ENCODE measurements at regions not wholly inside any gene's neighbourhood (a gene's known extent, or its start where the extent isn't known, plus 50 kb on each side); places are given as distances from the start of the nearest gene placed in this dataset.

DNA sequence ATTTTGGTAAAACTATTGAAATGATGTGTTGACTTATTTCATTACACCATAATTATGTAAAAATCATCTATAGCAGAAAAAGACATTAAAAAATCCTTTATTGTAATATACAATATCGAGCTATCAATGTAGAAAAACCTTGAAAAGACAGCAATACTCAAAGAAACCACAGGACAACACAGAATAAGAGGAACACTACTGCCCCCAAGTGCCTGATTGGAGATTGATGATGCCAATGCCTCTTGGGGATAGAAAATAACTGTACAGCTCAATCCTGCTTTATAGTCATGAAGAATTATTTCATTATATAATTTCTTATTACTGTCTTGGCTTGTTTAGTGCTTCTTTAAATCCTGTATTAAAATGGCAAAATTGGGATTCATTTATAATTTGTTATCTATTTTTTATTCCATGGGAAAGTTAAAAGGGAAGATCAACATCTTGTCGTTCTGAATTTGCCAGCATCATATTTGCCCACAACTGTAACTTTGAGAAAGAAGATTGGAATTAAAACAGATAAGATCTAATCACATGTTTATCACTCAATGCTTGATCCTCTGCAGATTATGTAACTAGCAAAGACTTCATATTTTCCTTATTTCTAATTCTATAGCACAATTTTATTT is 337.5 kb downstream of the CDH9 start:
- H3K27me3 ChIP-seq (ENCODE audit: control insufficient read depth, insufficient read depth, low read length) = no peaks in the 10 kb centered on the region
- Mint-ChIP-seq H3K4me3 (no peak overlapping the region), H3K9me3 (peaks cover 6% of the 10 kb centered on the region in 2 donors), H3K4me1 (no peaks in the 10 kb centered on the region), H3K27me3 (ENCODE audit: low read depth in 2 of 2) (no peaks in the 10 kb centered on the region), H3K36me3 (peaks cover 8% of the 10 kb centered on the region), H3K27ac (no peak overlapping the region)
- ATAC-seq (no peak), DNase-seq (no peak)
- no CpG with 5 or more reads among the region's 2 CpGs for WGBS (ENCODE audit: insufficient coverage)
- no peak overlapping the region for H3K4me3 ChIP-seq (ENCODE audit: low read length)
- intact Hi-C loops (cut with micrococcal nuclease) = no loop called here
- no peaks in the 10 kb centered on the region for H3K4me1 ChIP-seq (ENCODE audit: control insufficient read depth, insufficient read depth, low read length)
- no peaks in the 10 kb centered on the region for H3K36me3 ChIP-seq (ENCODE audit: control insufficient read depth, insufficient read depth, low read length)
- no peak overlapping the region for H3K27ac ChIP-seq (ENCODE audit: low read length)
- no peaks in the 10 kb centered on the region for H3K9me3 ChIP-seq (ENCODE audit: control insufficient read depth, insufficient read depth, low read length)
- TF ChIP-seq, protein P1, sequence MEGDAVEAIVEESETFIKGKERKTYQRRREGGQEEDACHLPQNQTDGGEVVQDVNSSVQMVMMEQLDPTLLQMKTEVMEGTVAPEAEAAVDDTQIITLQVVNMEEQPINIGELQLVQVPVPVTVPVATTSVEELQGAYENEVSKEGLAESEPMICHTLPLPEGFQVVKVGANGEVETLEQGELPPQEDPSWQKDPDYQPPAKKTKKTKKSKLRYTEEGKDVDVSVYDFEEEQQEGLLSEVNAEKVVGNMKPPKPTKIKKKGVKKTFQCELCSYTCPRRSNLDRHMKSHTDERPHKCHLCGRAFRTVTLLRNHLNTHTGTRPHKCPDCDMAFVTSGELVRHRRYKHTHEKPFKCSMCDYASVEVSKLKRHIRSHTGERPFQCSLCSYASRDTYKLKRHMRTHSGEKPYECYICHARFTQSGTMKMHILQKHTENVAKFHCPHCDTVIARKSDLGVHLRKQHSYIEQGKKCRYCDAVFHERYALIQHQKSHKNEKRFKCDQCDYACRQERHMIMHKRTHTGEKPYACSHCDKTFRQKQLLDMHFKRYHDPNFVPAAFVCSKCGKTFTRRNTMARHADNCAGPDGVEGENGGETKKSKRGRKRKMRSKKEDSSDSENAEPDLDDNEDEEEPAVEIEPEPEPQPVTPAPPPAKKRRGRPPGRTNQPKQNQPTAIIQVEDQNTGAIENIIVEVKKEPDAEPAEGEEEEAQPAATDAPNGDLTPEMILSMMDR (IDR thresholded peaks at IDR 0.05) = no peak

DNA sequence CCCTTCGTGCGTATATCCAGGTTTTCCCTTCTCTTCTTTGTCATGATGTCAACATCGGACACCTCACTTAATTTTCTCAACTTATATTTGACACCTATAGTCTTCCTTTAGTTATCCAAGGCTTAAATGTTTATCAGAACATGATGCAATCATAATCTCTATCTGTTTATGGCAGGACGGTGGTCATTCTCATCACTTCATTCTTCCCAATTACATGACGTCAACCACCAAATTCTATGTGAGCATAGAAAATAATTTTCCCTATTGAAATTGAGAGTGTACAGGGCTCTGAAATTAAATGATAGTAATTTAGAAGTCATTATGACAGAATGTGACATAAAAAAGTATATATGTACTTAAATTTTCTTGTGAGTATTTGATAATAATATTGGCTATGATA is 345.4 kb downstream of the CDH9 start:
- H3K9me3 Mint-ChIP-seq = peaks cover 8 to 12% of the 10 kb centered on the region in 2 donors
- no peak for DNase-seq
- Histone ChIP-seq H3K4me1 (ENCODE audit: control insufficient read depth, insufficient read depth, low read length) (no peaks in the 10 kb centered on the region), H3K9me3 (ENCODE audit: control insufficient read depth, insufficient read depth, low read length) (no peaks in the 10 kb centered on the region), H3K27me3 (ENCODE audit: control insufficient read depth, insufficient read depth, low read length) (no peaks in the 10 kb centered on the region), H3K36me3 (ENCODE audit: control insufficient read depth, insufficient read depth, low read length) (no peaks in the 10 kb centered on the region), H3K27ac (ENCODE audit: low read length) (no peak overlapping the region), H3K4me3 (ENCODE audit: low read length) (no peak overlapping the region)
- peaks cover 3% of the 10 kb centered on the region for H3K36me3 Mint-ChIP-seq
- H3K27me3 Mint-ChIP-seq (ENCODE audit: low read depth in 2 of 2) = no peaks in the 10 kb centered on the region
- H3K4me3 Mint-ChIP-seq = no peak overlapping the region
- WGBS (ENCODE audit: insufficient coverage) = 87% methylated on average over 4 of the region's 5 CpGs
- intact Hi-C loops (cut with micrococcal nuclease) = no loop called here
- ATAC-seq = no peak
- H3K4me1 Mint-ChIP-seq = no peaks in the 10 kb centered on the region
- H3K27ac Mint-ChIP-seq = no peak overlapping the region
- TF ChIP-seq, protein P1 (IDR thresholded peaks at IDR 0.05) = no peak

DNA sequence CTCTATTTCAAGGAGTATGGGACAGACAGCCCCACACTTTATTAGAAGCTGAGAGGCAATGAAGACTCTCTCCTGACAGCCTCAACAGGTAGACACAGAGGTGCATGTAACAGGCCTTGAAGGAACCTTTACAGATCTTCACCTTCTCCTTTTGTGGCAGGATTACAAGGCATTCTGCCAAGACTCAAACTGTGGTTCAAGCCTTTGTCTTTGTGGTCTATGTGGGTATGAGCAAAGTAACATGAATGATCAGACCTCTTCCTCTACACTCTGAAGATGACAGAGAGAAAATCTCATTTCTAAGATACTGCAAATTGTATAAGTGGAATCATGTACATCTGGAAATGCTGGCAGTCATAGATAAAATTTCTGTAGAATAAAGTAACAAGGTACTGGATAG is 346.9 kb downstream of the CDH9 start:
- Mint-ChIP-seq H3K27ac (no peak overlapping the region), H3K36me3 (no peaks in the 10 kb centered on the region), H3K4me3 (no peak overlapping the region), H3K27me3 (ENCODE audit: low read depth in 2 of 2) (no peaks in the 10 kb centered on the region), H3K9me3 (peaks cover 4 to 11% of the 10 kb centered on the region in 2 donors), H3K4me1 (no peaks in the 10 kb centered on the region)
- ATAC-seq = no peak
- no peak overlapping the region for H3K27ac ChIP-seq (ENCODE audit: low read length)
- no peaks in the 10 kb centered on the region for H3K36me3 ChIP-seq (ENCODE audit: control insufficient read depth, insufficient read depth, low read length)
- no peaks in the 10 kb centered on the region for H3K9me3 ChIP-seq (ENCODE audit: control insufficient read depth, insufficient read depth, low read length)
- DNase-seq = no peak
- no peaks in the 10 kb centered on the region for H3K4me1 ChIP-seq (ENCODE audit: control insufficient read depth, insufficient read depth, low read length)
- intact Hi-C loops (cut with micrococcal nuclease) = no loop called here
- H3K27me3 ChIP-seq (ENCODE audit: control insufficient read depth, insufficient read depth, low read length) = no peaks in the 10 kb centered on the region
- TF ChIP-seq, protein P1 (IDR thresholded peaks at IDR 0.05) = no peak
- H3K4me3 ChIP-seq (ENCODE audit: low read length) = no peak overlapping the region

DNA sequence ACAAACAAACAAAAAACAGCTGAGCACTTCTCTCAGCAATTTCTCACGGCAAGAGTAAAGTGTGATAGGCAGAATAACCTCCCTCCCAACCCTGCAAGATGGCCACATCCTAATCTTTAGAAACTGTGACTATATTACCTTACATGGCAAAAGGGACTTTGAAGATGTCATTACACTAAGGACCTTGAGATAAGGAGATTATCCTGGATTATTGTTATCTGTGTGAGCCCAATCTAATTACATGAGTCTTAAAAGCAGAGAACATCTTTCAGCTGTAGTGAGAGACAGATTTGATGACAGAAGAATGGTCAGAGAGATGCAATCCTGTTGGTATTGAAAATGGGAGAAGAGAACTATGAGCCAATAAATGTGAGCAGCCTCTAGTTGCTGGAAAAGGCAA is 347.9 kb downstream of the CDH9 start:
- Mint-ChIP-seq H3K9me3 (peaks cover 9 to 10% of the 10 kb centered on the region in 2 donors), H3K4me3 (no peak overlapping the region), H3K36me3 (no peaks in the 10 kb centered on the region), H3K27me3 (ENCODE audit: low read depth in 2 of 2) (no peaks in the 10 kb centered on the region), H3K4me1 (no peaks in the 10 kb centered on the region), H3K27ac (no peak overlapping the region)
- TF ChIP-seq, protein P1 (IDR thresholded peaks at IDR 0.05) = no peak
- intact Hi-C loops (cut with micrococcal nuclease) = no loop called here
- no peaks in the 10 kb centered on the region for H3K4me1 ChIP-seq (ENCODE audit: control insufficient read depth, insufficient read depth, low read length)
- no peak overlapping the region for H3K27ac ChIP-seq (ENCODE audit: low read length)
- DNase-seq (no peak), ATAC-seq (no peak)
- no peaks in the 10 kb centered on the region for H3K27me3 ChIP-seq (ENCODE audit: control insufficient read depth, insufficient read depth, low read length)
- no peaks in the 10 kb centered on the region for H3K36me3 ChIP-seq (ENCODE audit: control insufficient read depth, insufficient read depth, low read length)
- 67% methylated on average over 1 of the region's 1 CpG for WGBS (ENCODE audit: insufficient coverage)
- H3K4me3 ChIP-seq (ENCODE audit: low read length) = no peak overlapping the region
- H3K9me3 ChIP-seq (ENCODE audit: control insufficient read depth, insufficient read depth, low read length) = no peaks in the 10 kb centered on the region
